T-cell (primary cell): ENCODE measurements at regions not wholly inside any gene's neighbourhood (a gene's known extent, or its start where the extent isn't known, plus 50 kb on each side); places are given as distances from the start of the nearest gene placed in this dataset.
"Not testable (repeated sequence)": the region's sequence is repeated elsewhere in the genome, so short reads cannot be mapped to it uniquely, and the experiment has no call there.

Experiments
- ATAC-seq, 4 experiments: fragments of 200-7000 bp in 3 of 4; fragments of 150-1000 bp in 1 of 4; cut with Tn5 transposase; replicated peaks in 1 of 4; 1 replicate in 3 of 4; 2 replicates in 1 of 4; pipeline ENCODE4 v1.10.0; 2021; ENCODE audit warnings: moderate library complexity in 3 of 4, mild to moderate bottlenecking in 2 of 4, moderate number of reproducible peaks in 1 of 4
- CTCF ChIA-PET, 2 donors: fragments of 300-600 bp; sonication (Branson Sonifier 250); formaldehyde crosslinking; loops; one replicate each; lab custom pipeline; 2022; ENCODE audit warnings: antibody characterized with exemption in 2 of 2; lab: Charles Lee
- POLR2A ChIA-PET, 2 donors: fragments of 300-600 bp; sonication (Branson Sonifier 250); formaldehyde crosslinking; loops; one replicate each; lab custom pipeline; 2022; ENCODE audit warnings: antibody characterized with exemption in 2 of 2; lab: Charles Lee
- DNase-seq, 35 experiments: peaks; one replicate each; pipeline versions ENCODE4 v3.0.0 to v3.0.0-alpha.2; 2013 to 2023
- H3K27ac ChIP-seq: one replicate; pipeline ENCODE4 v1.5.1; 2013; ENCODE audit warnings: low read length
- H3K27me3 ChIP-seq, 2 experiments: replicated peaks in 1 of 2; 1 replicate in 1 of 2; 2 replicates in 1 of 2; pipeline versions ENCODE4 v1.6.1 to v1.7.0; 2013; ENCODE audit warnings: low read length in 1 of 2, mixed read lengths in 1 of 2; ENCODE audit not compliant: control insufficient read depth in 2 of 2, insufficient read depth in 2 of 2; ENCODE audit errors: extremely low read depth in 1 of 2
- H3K36me3 ChIP-seq, 2 donors: 1 replicate in 1 of 2; 2 replicates in 1 of 2; pipeline versions ENCODE4 v1.6.1 to v1.7.0; 2013; ENCODE audit warnings: low read length in 1 of 2; ENCODE audit not compliant: control insufficient read depth in 2 of 2, insufficient read depth in 1 of 2; ENCODE audit errors: extremely low read depth in 1 of 2
- H3K4me1 ChIP-seq, 2 experiments: 1 replicate in 1 of 2; 2 replicates in 1 of 2; pipeline versions ENCODE4 v1.6.1 to v1.7.0; 2013; ENCODE audit warnings: low read length in 2 of 2, mixed read lengths in 1 of 2; ENCODE audit not compliant: insufficient read depth in 2 of 2, control insufficient read depth in 1 of 2; ENCODE audit errors: extremely low read depth in 1 of 2
- H3K4me3 ChIP-seq, 2 donors: 1 replicate in 1 of 2; 2 replicates in 1 of 2; pipeline versions ENCODE4 v1.5.1 to v1.7.0; 2013; ENCODE audit warnings: mild to moderate bottlenecking in 2 of 2, low read length in 1 of 2, moderate library complexity in 1 of 2; ENCODE audit not compliant: control insufficient read depth in 1 of 2; ENCODE audit errors: extremely low read depth in 1 of 2
- H3K9me3 ChIP-seq: 2 replicates; pipeline ENCODE4 v1.7.0; 2013
- H3K27ac Mint-ChIP-seq, 2 donors: one replicate each; pipeline ENCODE4 v1.8.0; 2020 to 2021; ENCODE audit warnings: mild to moderate bottlenecking in 2 of 2, mixed read lengths in 2 of 2
- H3K27me3 Mint-ChIP-seq, 2 donors: one replicate each; pipeline ENCODE4 v1.8.0; 2021 to 2022; ENCODE audit warnings: mixed read lengths in 2 of 2
- H3K36me3 Mint-ChIP-seq: one replicate; pipeline ENCODE4 v1.8.0; 2021; ENCODE audit warnings: mixed read lengths
- H3K4me1 Mint-ChIP-seq, 3 donors: one replicate each; pipeline ENCODE4 v1.8.0; 2020 to 2022; ENCODE audit warnings: mixed read lengths in 3 of 3, mild to moderate bottlenecking in 1 of 3
- H3K4me3 Mint-ChIP-seq, 3 donors: one replicate each; pipeline ENCODE4 v1.8.0; 2020 to 2022; ENCODE audit warnings: mild to moderate bottlenecking in 3 of 3, mixed read lengths in 3 of 3, moderate library complexity in 3 of 3
- H3K9me3 Mint-ChIP-seq, 3 donors: one replicate each; pipeline ENCODE4 v1.8.0; 2020 to 2022; ENCODE audit warnings: mixed read lengths in 3 of 3
- WGBS: methylation state at CpG from one replicate; pipeline ENCODE4 v1.1.5; 2013; ENCODE audit warnings: missing lambda C conversion rate; ENCODE audit not compliant: insufficient coverage; 5-methylcytosine and 5-hydroxymethylcytosine counted together

DNA sequence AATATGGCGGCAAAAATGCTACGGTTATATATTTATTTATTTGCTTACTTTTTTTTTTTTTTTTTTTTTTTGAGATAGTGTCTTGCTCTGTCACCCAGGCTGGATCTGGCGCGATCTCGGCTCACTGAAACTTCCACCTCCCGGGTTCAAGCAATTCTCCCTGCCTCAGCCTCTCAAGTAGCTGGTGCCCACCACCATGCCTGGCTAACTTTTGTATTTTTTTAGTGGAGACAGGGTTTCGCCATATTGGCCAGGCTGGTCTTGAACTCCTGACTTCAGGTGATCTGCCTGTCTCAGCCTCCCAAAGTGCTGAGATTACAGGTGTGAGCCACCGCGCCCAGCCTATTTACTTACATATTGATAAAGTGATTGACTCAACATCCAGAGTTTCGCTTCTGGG is 511.6 kb downstream of the ZPLD1 start:
- POLR2A ChIA-PET, DNase-seq, H3K27ac ChIP-seq, H3K4me3 ChIP-seq, CTCF ChIA-PET, ATAC-seq, H3K27ac Mint-ChIP-seq, H3K27me3 ChIP-seq, H3K27me3 Mint-ChIP-seq, H3K9me3 ChIP-seq, H3K9me3 Mint-ChIP-seq, H3K36me3 Mint-ChIP-seq, H3K4me1 Mint-ChIP-seq, H3K4me1 ChIP-seq, H3K36me3 ChIP-seq, H3K4me3 Mint-ChIP-seq: not testable (repeated sequence)
- WGBS = no CpG with 5 or more reads among the region's 10 CpGs

GRCh38 chr3:102972350-102972749 is 537.5 kb downstream of the ZPLD1 start:
- no peaks in the 10 kb centered on the region for H3K4me1 Mint-ChIP-seq
- H3K36me3 ChIP-seq = no peaks in the 10 kb centered on the region
- no peak overlapping the region for H3K27ac ChIP-seq
- H3K36me3 Mint-ChIP-seq = no peaks in the 10 kb centered on the region
- H3K4me1 ChIP-seq = no peaks in the 10 kb centered on the region
- no peak overlapping the region for H3K4me3 Mint-ChIP-seq
- H3K4me3 ChIP-seq = no peak overlapping the region
- H3K27me3 Mint-ChIP-seq = no peaks in the 10 kb centered on the region
- H3K27ac Mint-ChIP-seq = no peak overlapping the region
- peaks cover 0 to 11% (median 4%) of the 10 kb centered on the region in 3 donors for H3K9me3 Mint-ChIP-seq
- H3K27me3 ChIP-seq = no peaks in the 10 kb centered on the region
- ATAC-seq (no peak), DNase-seq (no peak)
- no peaks in the 10 kb centered on the region for H3K9me3 ChIP-seq
- ChIA-PET POLR2A (no interaction called here), CTCF (no interaction called here)

DNA sequence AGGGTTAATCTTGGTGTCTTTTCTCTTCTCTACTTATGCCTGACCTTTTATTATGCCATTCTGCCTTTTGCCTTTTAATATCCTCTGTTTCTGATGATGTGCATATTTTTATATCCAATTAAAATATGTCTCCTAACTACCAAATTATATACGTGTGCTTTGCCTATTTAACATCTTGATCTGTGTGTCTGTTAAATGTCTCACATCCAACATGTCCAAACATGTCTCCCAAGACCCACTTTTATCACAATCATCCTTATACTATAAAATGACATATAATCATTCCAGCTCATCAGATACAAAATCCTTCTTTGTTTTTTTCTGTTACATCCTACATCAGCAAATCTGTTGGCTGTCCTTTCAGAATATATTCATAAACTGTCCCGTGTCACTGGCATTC is 539.5 kb downstream of the ZPLD1 start:
- Histone ChIP-seq H3K36me3 (no peaks in the 10 kb centered on the region), H3K27ac (no peak overlapping the region), H3K9me3 (no peaks in the 10 kb centered on the region), H3K4me3 (no peak overlapping the region), H3K4me1 (no peaks in the 10 kb centered on the region), H3K27me3 (no peaks in the 10 kb centered on the region)
- Mint-ChIP-seq H3K4me3 (no peak overlapping the region), H3K9me3 (peaks cover 0 to 11% (median 4%) of the 10 kb centered on the region in 3 donors), H3K27me3 (no peaks in the 10 kb centered on the region), H3K27ac (no peak overlapping the region), H3K36me3 (no peaks in the 10 kb centered on the region), H3K4me1 (no peaks in the 10 kb centered on the region)
- DNase-seq = no peak
- ATAC-seq = no peak
- ChIA-PET CTCF (no interaction called here), POLR2A (no interaction called here)
- WGBS = no CpG with 5 or more reads among the region's 2 CpGs

DNA sequence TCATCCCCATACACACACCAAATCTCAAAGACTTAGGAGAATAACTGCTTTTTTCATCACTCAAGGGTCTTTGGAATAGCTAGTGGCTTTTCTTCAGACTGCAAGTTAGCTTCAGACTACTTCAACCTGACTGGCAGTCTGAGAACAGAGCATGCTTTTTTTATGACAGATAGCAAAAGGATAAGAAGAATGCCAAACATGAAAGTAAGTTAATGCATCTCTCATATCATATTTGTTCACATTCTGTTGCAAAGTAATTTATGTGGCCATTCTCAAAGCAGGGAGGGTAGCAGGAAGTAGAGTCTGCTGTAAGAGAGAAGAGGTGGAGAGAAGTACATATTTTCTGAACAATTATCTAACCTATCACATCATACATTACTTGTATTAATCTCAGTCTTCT is 544.4 kb downstream of the ZPLD1 start:
- Histone ChIP-seq H3K27ac (no peak overlapping the region), H3K4me1 (no peaks in the 10 kb centered on the region), H3K36me3 (no peaks in the 10 kb centered on the region), H3K9me3 (no peaks in the 10 kb centered on the region), H3K4me3 (no peak overlapping the region), H3K27me3 (no peaks in the 10 kb centered on the region)
- DNase-seq = no peak
- H3K36me3 Mint-ChIP-seq = no peaks in the 10 kb centered on the region
- no peak for ATAC-seq
- CTCF ChIA-PET = no interaction called here
- no peaks in the 10 kb centered on the region for H3K4me1 Mint-ChIP-seq
- H3K27me3 Mint-ChIP-seq = no peaks in the 10 kb centered on the region
- no peak overlapping the region for H3K27ac Mint-ChIP-seq
- peaks cover 0 to 5% (median 5%) of the 10 kb centered on the region in 3 donors for H3K9me3 Mint-ChIP-seq
- no peak overlapping the region for H3K4me3 Mint-ChIP-seq
- POLR2A ChIA-PET = interaction anchor here in 1 of 2 donors (0.6 kb wide), 1 partner anchor 277 kb away, joined by 3 read pairs; no protein-coding TSS in a partner anchor

DNA sequence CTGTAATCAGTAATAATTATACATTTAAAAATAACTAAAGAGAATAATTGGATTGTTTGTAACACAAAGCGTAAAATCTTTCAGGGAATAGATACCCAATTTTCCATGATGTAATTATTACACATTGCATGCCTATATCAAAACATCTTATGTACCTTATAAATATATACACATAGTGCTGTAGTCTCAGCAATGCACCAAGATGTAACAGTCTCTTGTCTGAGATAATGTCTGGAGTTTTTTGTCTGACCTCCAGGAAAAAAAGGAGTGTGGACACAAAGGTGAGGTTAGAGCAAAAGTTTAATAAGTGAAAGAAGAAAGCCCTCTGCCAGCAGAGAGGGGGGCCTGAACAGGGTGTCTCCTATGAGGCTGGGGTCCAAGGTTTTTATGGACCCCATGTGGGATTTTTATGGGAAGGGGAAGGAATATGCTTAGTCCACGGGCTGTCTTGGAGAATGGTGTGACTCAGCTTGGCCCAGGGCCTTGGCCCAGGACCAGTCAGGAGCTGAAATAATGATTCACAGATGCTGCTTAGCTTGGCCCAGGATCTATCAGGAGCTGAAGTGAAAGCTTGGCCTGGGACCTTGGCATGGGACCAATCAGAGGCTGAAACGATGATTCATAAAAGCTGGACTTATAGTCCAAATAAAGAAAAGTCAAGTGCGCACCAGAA is 545.0 kb downstream of the ZPLD1 start:
- H3K4me3 Mint-ChIP-seq = no peak overlapping the region
- no peaks in the 10 kb centered on the region for H3K9me3 ChIP-seq
- 40% methylated on average over 2 of the region's 4 CpGs for WGBS
- no peak for DNase-seq
- no peak overlapping the region for H3K27ac ChIP-seq
- no peaks in the 10 kb centered on the region for H3K4me1 ChIP-seq
- no peak overlapping the region for H3K27ac Mint-ChIP-seq
- H3K4me1 Mint-ChIP-seq = no peaks in the 10 kb centered on the region
- ChIA-PET POLR2A (no interaction called here), CTCF (no interaction called here)
- H3K27me3 Mint-ChIP-seq = no peaks in the 10 kb centered on the region
- peaks cover 0 to 5% (median 5%) of the 10 kb centered on the region in 3 donors for H3K9me3 Mint-ChIP-seq
- ATAC-seq = no peak
- no peaks in the 10 kb centered on the region for H3K36me3 ChIP-seq
- no peak overlapping the region for H3K4me3 ChIP-seq
- H3K36me3 Mint-ChIP-seq = no peaks in the 10 kb centered on the region
- no peaks in the 10 kb centered on the region for H3K27me3 ChIP-seq

DNA sequence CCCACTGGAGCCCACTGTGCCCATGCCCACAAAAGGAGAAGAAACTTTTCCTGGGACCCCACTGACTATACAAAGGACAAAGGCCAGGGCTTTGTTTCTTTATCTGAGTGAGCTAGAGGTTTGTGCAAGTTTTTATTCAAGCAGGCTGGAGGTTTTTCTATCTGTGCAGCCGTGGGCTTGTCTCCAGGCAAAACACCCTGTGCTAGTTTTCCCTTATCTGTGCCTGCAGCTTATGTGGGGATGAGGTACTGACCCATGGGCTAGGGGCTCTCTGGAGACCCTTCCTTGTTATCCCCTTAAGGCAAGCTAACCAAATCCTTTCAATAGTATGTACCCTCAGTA is 545.5 kb downstream of the ZPLD1 start:
- no peak overlapping the region for H3K4me3 ChIP-seq
- H3K9me3 ChIP-seq = no peaks in the 10 kb centered on the region
- no peaks in the 10 kb centered on the region for H3K36me3 ChIP-seq
- H3K27ac Mint-ChIP-seq = no peak overlapping the region
- no peaks in the 10 kb centered on the region for H3K36me3 Mint-ChIP-seq
- H3K4me1 ChIP-seq = no peaks in the 10 kb centered on the region
- ChIA-PET POLR2A (no interaction called here), CTCF (no interaction called here)
- H3K27me3 ChIP-seq = no peaks in the 10 kb centered on the region
- no peaks in the 10 kb centered on the region for H3K27me3 Mint-ChIP-seq
- WGBS = no CpG with 5 or more reads among the region's 1 CpG
- no peak overlapping the region for H3K4me3 Mint-ChIP-seq
- H3K9me3 Mint-ChIP-seq = peaks cover under 1 to 5% (median 3%) of the 10 kb centered on the region in 3 donors
- ATAC-seq = no peak
- no peaks in the 10 kb centered on the region for H3K4me1 Mint-ChIP-seq
- no peak overlapping the region for H3K27ac ChIP-seq
- no peak for DNase-seq
